Fibroblast of villous mesenchyme (primary cell): ENCODE measurements at regions not wholly inside any gene's neighbourhood (a gene's known extent, or its start where the extent isn't known, plus 50 kb on each side); places are given as distances from the start of the nearest gene placed in this dataset.

Experiments
- DNase-seq: peaks from one replicate; pipeline ENCODE4 v3.0.0-alpha.2; 2010; ENCODE audit warnings: low read depth
- H3K4me3 ChIP-seq: 2 replicates; pipeline ENCODE4 v1.5.1; 2011; ENCODE audit warnings: low read depth, mild to moderate bottlenecking, low read length
- CTCF ChIP-seq: IDR thresholded peaks from 2 replicates; pipeline ENCODE4 v1.5.1; 2012; ENCODE audit warnings: low read depth, mild to moderate bottlenecking, low read length; ENCODE audit not compliant: insufficient read depth

DNA sequence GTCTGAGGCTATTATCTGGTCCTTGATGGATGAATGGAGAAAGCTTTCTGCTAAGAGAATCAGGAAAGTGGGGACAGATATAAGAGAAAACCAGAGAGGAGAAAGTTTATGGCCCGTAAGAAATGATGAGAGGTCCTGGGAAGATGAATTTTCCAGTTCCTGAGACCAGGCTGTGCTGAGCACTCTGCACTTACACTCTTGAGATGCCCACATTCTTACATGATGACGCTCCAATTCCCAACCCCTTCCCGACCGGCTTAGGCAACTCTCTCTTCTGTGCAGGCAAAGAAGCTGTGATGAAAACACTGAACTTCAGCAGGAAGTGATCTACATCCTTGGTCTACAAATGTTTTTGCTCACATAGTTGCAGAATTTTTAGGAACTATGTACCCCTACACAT lies 417.0 kb downstream of the ARHGEF28 start:
- H3K4me3 ChIP-seq, result no peak overlapping the region
- peak; percentile 77 for DNase-seq
- TF ChIP-seq CTCF, result no peak

GRCh38 chr5:74042559-74042958 lies 416.6 kb downstream of the ARHGEF28 start:
- no peak overlapping the region for H3K4me3 ChIP-seq
- no peak for DNase-seq
- no peak for TF ChIP-seq CTCF

- TF ChIP-seq CTCF, result no peak
- no peak for DNase-seq
- H3K4me3 ChIP-seq, result no peak overlapping the region
These were observed 415.9 kb downstream of the ARHGEF28 start for GRCh38 chr5:74041913-74042312.

DNA sequence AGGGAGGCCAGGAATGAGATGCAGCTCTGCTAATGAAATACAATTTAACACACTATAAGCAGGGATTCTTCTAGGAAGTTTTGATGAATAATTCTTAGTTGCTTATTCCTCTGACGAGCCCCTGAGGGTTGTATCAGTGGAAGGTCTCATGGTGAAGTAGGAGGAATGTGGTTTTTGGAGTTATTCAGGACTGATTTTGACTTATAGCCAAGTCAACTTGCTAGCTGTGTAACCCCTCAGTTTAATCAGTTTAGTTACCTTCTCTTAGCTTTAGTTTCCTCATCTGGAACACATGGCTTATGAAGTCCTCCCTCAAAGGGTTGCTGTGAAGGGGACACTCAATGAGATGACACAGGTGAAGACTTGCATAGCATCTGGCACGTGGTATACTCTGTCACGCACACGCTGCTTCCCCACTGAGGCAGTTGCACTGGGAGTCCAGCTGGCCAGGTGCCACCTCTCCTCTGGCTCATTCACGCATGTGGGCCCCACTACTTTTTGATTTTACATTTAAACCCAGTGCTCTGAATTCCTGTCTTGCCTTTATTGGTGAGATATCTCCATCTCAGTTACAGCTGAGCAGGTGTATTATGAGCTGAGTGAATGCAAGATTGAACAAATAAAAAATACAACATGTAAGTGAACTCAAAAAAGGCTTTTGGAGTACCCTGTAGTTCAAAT lies 415.0 kb downstream of the ARHGEF28 start:
- DNase-seq, result no peak
- no peak for TF ChIP-seq CTCF
- H3K4me3 ChIP-seq, result no peak overlapping the region

GRCh38 chr5:74040065-74040551 lies 414.1 kb downstream of the ARHGEF28 start:
- DNase-seq, result peak; percentile 85
- H3K4me3 ChIP-seq, result no peak overlapping the region
- TF ChIP-seq CTCF, result no peak

DNA sequence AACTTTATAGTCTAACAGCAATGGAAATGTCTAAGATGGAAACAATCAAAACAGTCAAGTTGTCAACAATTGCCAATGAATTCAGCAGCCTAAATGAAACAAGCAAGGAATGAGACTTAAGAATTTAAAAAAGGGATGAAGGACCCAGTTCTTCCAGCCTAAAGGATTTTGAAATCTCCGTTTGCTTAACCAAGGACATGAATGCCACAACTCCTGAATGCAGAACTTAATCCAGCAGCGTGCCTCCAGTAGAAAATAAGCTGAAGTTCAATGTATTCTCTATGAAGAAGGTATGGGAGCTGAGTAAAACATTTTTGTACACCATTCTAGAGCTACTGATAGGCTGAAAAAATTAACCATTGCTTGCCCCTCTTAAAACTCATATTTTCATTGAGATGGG lies 411.3 kb downstream of the ARHGEF28 start:
- H3K4me3 ChIP-seq, result no peak overlapping the region
- TF ChIP-seq CTCF, result no peak
- DNase-seq, result no peak

GRCh38 chr5:74035521-74035937 lies 409.5 kb downstream of the ARHGEF28 start:
- peak; percentile 64 for DNase-seq
- H3K4me3 ChIP-seq, result no peak overlapping the region
- TF ChIP-seq CTCF, result peak; percentile 57
